HG03565 (cell line): ENCODE measurements at regions not wholly inside any gene's neighbourhood (a gene's known extent, or its start where the extent isn't known, plus 50 kb on each side); places are given as distances from the start of the nearest gene placed in this dataset.

ENCODE experiments used
- ATAC-seq: cut with Tn5 transposase; IDR thresholded peaks from one replicate; pipeline ENCODE4 v1.9.1; 2021; ENCODE audit warnings: mild to moderate bottlenecking, moderate library complexity; ENCODE audit not compliant: unreplicated experiment

DNA sequence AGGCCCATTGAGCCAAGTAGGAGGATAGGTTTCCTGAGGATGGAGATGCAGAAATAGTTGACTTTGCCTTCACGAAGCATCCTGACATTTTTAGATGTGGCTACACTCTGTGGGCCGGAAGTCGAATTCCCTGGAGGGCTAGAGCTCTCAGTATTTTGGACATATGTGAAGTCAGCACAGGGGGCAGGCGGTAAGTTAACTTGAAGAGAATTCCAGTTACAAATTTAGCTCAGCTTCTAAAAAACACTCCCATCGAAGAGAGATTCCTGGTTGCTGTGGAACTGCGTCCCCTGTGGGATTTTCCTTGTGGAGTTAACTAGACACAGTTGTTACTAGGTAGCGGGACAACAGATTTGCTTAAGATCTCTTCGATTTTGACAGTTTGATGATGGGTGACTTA is 161.9 kb upstream of the RGMA start:
- ATAC-seq = no peak

DNA sequence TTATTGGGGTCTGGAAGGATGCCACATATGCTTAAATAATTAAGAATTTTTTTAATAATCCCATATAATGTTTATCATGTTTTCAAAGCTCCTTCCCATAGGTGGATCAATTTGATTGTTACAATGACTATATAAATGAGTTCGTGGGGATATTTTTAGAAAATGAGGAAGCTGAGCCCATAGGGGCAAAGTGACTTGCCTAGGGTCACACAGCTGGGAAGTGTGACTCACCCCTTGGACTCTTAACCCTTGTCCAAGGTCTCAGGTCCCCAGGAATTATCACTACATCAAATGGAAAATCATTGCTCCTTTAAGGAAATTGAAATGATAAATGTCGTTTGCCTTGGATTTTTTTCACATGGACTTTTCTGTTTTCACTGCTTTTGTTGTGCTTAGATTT is 161.2 kb upstream of the RGMA start:
- no peak for ATAC-seq

DNA sequence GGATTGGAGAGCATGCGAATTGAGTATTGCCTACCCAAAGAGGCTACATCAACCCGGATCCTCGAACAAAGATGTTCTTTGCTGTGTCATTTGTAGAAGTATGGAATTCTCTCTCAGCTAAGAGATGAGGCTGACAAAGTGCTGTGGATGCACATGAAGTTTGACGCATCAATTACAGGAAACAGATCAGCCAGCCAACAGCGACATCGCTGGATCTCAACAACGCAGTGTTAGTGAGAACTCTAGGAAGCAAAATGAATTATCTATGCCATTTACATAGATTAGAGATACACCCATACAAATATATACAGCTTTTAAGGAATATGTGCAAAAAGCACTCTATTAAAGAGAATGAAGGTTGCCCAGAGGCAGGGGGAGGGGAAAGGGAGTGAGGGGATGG is 160.6 kb upstream of the RGMA start:
- no peak for ATAC-seq

DNA sequence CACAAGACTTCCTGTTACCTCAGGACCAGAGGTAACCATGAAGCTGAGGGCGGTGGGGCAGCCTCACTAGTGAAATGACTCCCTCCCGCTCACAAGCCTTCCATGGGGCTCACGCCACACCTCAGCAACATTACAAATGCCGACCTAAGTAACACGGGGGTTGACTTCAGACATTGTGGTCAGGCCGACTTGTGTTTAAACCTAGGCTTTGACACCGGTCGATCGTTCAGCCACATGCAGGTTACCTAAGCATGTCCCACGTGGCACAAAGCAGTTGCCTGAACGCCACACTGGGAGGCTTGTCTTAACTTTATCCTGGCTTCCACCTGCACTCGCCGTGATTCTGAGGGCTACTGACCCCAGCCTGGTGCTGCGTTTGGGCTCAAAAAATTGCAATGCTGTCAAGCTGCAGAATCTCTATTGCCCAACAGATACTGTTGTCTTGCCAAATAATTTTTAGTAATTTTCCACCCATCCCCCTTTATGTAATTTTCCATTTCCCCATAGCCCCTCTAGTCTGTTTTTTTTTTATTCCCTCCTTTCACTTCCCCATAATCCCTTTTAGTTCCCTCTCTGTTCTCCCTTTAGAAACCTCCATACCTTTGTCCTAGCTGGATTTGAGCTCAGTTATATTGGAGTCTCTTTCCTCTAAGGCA is 158.6 kb upstream of the RGMA start:
- no peak for ATAC-seq

DNA sequence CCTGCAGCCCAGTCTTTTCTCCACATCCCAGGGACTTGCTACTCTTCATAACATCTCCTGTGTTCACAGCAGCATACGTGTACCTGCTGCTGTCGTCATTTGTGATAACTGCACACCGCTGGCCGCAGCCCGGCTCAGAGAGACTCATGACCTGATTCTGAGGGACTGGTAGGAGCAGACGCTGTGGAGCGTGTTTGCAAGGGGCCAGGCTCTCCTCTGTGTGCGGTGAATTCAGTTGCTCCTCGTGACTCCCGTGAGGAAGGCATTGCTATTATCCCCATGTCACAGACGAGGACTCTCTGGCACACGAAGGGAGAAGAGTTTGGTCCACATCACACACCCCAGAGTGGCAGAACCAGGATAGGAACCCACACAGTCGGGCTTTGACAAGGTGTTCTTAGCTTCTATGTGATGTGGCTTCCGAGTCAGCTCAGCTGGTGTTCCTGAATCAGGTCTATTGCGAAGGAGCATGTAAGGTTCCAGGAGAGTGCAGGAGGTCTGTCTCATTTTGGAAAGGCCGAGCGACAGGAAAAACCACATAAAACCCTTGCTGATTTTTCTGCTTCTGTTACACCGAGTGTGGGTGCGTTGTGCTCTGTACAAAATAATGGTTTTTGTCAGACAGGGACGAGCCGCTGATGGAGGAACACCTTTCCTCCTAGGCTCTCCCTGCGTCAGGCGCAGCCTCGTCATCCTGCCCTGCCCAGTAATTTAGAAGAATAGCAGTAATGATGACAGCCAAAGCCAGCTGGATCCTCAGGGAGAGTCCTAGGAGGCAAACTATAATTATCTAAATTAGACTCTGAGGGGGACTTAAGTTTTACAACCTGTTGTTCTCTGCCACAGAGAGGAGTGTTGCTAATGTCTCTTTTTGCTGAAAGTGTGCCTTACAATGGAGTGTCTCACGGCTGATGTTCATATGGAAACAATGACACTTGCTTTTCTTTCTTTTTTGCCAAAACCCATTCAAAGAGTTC is 157.5 kb upstream of the RGMA start:
- no peak for ATAC-seq

DNA sequence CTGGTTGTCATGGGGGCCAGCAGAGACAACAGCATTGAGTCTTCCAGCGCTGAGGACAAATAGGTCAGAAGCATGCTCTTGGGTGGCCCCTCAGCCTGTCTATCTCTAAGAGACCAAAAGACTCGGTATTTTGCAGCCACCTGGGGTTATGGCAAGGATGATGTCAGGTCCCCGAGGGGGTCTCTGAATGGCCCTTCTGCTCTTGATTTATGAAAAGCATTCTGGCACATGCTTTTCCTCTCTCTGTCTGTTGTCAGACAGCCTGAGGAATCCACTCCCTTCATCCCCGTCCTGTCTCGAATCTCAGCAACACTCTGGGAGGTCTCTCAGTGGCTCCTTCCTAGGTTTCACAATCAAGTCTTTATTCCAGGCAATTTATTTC is 156.6 kb upstream of the RGMA start:
- ATAC-seq = no peak

DNA sequence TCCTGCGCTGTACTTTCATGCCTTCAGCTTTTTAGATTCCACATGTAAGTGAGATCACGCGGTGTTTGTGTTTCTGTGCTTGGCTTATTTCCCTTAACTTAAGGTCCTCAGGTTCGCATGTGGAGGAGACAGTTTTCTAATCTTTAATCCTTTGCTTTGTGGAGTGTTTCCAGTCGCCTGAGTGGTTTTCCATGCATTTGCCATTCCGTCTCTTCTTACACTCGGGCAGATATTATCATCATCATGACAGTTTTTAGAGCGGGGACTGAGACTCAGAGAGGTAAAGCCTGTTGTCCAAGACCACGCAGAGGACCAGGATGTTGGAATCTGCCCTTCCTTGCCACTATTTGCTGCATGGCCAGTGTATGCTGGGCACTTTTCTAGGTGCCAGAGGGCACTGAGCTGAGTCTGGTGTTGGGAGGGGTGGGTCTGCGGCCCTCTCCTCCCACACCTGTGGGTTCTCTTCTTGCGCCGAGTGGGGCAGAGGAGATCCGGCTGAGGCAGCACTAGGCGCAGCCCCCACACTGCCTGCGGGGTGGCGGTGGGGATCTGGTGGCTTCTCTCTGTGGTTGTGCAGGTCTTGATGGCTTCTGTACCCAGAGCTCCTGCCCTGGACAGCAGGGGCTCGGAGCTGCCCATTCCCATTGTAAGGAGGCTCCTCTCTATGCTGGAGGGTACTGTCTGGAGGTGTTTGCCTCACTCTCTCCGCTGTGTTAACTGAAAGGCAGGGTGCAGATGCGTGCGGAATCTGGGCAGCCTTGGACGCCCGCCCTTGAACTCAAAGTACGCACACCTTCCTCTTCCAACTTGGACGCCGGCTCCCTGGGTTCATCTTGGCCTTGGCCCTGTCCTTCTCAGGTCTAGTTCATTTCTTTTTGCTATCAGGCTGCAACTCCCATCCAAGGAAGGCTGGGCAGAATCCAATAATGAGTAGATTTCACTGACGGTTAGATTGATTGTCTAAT is 156.0 kb upstream of the RGMA start:
- ATAC-seq = no peak

DNA sequence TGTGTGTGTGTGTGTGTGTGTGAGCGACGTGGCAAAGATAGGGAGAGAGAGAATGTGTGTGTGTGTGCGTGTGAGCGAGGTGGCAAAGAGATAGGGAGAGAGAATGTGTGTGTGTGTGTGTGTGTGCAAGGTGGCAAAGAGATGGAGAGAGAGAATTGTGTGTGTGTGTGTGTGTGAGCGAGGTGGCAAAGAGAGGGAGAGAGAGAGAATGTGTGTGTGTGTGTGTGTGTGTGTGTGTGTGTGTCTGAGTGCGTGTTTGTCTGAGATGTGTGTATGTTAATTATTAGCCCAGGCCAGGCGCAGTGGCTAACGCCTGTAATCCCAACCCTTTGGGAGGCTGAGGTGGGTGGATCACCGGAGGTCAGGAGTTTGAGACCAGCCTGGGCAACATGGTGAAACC is 154.6 kb upstream of the RGMA start:
- ATAC-seq = no peak

DNA sequence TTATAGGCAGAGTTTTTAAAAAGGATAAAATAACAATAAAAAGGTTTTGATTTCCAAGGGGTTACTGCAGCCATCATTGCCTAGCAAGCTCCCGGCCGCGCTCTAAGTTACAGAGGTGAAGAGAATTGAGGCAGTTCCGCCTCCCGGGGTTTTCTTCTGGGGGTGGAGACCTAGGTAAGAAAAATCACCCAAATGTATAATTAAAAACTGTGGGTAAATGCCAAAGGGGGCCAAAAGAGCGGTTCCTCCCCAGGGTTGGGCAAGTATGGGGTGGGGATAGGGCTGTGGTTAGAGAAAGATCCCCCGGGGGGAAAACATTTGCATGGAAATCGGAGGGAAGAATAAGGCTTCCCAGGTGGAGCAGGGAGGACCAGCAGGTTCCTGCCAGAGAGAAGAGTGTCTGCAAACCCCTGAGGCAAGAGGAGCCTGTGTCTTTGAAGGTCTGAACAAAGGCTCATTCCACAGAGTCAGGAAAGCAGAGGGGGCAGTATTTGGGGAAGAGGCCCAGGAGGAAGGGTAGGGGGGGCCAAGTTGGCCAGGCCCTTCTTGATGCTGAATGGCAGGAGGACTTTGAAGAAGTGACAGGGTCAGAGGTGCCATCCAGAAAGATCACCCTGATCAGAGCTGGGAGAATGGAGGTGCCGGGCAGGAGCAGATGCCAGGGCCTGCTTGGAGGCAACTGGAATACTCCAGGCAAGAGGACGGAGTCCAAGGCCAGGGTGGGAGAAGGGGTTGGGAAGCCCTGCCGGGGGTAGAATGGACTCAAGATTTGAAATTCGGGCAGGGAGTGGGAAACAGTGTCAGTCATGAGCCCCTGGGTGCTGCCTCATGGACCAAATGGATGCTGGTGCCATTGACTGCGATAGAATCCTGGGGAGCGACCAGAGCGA is 152.9 kb upstream of the RGMA start:
- no peak for ATAC-seq

DNA sequence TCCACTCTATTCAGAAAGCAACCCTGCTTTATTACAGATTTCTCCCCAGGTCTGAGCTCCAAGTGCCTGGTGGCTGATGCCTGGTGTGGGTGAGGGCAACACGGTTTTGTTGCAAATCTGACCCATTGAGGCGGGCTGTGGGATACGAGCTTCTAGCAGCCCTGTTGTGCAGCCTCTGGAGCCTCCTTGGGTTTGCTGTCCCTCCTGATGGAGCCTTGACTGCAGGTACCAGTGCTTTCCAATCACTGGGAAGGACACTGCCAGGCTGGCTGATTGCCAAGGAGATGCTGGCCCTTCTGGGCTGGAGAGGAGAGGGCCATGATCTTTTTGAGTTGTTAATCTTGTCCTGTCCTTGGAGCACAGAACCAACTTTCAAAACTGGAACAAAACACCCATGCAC is 151.0 kb upstream of the RGMA start:
- ATAC-seq = no peak

DNA sequence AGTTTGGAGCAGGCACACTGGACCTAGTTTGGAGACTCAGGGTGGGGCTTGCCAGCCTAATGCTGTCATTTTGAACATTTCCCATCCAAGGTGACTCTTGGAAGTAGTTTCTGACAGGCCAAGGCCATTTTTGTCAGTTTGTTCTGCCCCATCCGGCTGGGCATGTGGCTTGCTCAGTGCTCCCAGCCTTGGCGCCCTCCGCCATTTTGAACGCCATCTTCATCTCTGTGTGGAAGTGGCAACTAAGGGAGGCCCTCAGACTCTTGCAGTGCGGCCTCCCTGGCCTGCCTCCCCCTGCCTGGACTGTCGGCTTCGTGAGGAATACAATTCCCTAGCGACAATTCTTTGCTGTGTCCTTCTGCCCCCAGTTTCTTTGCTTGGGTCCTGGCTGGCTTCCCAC is 150.6 kb upstream of the RGMA start:
- no peak for ATAC-seq

DNA sequence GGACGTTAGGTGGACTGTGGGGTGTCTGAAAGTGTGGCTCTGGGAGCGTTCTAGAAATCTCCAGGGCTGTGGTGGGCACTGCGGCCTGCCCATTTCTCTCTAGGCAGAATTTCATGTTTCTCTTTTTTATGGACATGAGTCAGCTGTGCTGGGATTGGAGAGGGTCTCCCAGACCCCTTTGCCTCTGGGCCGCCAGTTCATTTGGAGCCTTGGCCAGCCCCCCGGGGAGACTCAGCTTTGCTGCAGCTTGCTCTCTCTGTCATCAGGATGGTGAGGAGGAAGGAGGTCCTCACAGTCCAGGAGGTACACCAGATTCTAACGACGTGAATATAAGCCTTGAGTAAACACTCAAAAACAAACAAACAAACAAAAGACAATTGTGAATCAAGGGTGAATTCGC is 149.6 kb upstream of the RGMA start:
- no peak for ATAC-seq

DNA sequence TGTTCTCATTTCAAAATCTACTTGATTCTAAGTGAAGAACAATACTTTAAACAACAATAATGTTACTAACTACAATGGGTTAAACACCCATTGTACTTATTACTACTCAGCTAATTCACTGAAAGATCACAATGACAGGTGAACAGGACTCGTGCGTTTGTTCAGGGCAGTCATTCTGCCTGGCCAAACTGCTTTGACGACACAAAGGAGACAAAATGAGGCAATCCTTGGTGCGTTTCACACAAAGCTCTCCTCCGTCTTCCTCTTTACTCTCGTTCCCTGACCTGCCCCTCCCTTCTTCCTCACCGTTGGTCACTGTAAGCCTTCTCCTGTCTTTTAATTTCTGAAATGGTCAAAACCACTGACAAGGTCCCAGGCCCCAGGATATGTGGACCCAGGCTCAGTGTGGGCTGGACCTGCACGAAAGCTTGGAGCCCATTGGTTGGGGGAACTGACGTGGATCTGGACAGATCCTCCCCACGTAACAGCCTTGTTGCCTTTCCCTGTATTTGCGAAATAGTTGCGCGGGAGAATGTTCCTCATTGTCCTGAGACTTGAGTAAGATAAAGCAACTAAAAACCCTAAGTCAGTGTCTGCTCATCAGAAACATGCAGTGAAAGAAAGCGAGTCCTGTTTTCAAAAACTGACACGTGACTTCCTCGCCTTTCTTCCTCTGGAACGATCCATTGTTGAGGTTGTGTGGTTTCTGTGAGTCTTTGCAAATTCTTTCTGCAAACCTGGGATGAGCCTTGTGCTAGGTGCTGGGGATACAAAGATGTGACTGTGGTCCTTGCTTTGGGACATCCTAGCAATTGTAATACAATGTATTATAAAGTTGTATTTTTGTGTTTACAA is 147.1 kb upstream of the RGMA start:
- ATAC-seq = no peak

DNA sequence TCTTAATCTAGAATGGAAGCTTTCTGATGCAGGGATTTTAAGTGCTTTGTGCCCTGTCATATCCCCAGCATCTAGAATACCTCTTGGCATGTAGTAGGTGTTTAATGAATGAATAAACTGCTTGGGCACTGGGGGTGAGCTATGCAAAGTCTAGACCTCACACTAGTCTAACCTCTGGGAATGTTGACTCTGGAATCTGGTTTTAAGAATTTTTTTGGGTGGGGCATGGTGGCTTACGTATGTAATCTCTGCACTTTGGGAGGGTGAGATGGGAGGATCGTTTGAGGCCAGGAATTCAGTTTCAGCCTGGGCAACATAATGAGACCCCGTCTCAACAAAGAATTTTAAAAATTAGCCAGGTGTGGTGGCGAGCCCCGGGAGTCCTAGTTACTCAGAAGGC is 146.3 kb upstream of the RGMA start:
- no peak for ATAC-seq

DNA sequence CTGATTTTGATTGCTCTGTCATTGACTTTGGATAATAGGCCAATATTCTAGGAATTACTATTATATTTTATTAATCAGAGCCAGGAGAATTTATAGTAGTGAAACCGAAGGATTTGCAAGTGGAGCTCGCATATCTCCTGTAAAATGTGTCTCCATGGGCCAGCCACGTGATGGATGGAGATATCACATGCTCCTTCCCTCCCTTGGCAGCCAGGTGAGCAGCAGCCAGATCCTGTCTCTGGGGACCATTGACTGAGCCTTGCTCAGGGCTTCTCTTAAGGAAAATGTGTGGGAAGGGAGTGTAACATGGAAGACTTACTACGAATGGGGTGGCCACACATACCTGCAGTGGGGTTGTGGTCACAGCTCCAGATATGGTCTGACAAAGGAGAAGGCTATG is 144.7 kb upstream of the RGMA start:
- no peak for ATAC-seq

DNA sequence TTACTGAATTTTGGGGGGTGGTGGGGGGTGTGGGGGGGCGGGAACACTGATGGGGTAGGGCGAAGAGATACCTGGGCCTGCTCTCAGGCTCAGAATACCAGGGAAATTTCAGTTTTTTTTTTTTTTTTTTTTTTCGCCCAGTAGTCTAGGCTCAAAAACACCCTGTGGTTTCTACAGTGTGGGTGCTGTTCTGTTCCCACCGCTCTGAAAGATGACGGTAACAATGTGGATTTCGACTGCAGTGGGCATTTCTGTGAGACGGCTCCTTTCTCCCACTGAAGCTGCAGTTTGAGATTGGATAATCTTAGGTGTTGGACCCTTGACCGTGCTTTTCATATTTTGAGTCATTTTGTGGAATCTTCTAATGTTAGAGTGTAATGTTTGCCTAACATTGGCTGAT is 143.8 kb upstream of the RGMA start:
- no peak for ATAC-seq

DNA sequence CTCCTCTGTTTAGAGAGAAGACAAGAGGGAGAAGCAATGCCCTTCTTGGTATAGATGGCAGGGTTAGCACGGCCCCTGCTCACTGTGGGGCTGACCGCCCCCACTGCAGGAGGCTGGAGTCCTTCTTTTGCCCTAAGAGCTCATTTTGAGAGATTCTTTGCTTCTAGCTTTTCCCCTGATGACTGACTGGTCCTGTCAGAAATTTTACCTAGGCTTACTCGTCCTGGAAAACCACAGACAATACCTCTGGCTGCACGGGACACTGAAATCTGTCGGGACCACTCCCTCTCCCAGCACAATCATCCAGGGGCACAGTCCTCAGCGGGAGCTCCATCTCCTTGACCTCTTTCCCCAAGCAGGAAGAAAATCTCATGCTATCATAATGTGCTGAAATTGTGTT is 143.0 kb upstream of the RGMA start:
- no peak for ATAC-seq

DNA sequence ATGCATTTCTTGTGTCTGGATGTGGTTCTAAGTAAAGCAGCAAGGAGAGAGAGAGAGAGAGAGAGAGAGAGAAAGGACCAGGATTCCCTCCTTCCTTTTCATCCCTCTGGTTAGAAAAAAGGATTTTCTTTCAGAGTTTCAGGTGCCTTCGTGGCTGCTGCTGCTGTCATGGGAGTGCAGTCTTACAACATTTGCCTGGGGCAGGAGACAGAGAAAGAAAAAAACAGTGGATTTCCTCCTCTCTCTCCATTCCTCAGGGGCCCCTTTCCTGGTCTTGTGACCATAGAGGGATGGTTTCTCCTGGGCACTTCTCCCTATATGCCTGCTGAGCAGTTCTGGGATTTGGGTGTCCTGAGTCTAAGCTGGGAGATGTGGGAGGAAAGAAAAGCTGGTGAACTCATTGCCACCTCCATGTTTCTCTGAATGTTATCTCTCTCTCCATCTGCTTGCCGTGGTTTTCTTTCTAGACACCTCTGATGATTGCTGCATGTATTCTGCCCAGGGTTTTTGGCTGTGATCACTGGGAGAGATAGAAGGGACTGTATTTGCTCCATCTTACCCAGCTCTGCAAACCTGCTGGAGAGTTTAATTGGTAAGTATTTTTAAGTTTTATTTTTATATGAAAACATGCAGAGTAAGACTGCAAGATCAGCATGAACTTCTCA is 142.4 kb upstream of the RGMA start:
- no peak for ATAC-seq

DNA sequence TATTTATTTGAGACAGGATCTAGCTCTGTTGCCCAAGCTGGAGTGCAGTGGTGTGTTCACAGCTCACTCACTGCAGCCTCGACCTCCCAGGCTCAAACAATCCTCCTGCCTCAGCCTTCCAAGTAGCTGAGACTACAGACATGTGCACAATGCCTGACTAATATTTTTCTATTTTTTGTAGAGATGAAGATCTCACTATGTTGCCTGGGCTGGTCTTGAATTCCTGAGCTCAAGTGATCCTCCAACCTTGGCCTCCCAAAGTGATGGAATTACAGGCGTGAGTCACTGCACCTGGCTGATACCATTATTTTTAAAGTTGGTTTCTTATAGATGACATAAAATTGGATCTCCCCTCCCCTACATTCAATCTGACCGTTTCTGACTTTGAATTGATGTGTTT is 139.5 kb upstream of the RGMA start:
- ATAC-seq = no peak
